ENCODE measurements at regions not wholly inside any gene's neighbourhood (a gene's known extent, or its start where the extent isn't known, plus 50 kb on each side); places are given as distances from the start of the nearest gene placed in this dataset.

GRCh38 chr2:195543902-195544894, 112.8 kb upstream of the SLC39A10 start:
- H3K9ac ChIP-seq (ENCODE audit: low read length in 3 of 3): no peak overlapping the region
- no peaks in the 10 kb centered on the region for H3K27me3 ChIP-seq (ENCODE audit: control insufficient read depth, insufficient read depth, low read length)
- intact Hi-C loops (cut with DNase I): no loop called here
- H3K9me3 ChIP-seq (ENCODE audit: control insufficient read depth in 2 of 3, insufficient read depth in 1 of 3, low read length in 3 of 3): no peaks in the 10 kb centered on the region
- H3K4me3 ChIP-seq (ENCODE audit: low read length in 3 of 3): no peak overlapping the region
- no peaks in the 10 kb centered on the region for H3K36me3 ChIP-seq (ENCODE audit: control insufficient read depth in 2 of 3, insufficient read depth in 3 of 3, low read length in 3 of 3)
- FAIRE-seq (no peak), DNase-seq (no peak)
- no peaks in the 10 kb centered on the region for H3K4me1 ChIP-seq (ENCODE audit: control insufficient read depth in 2 of 3, insufficient read depth in 2 of 3, low read depth in 1 of 3, low read length in 3 of 3)
- TF ChIP-seq CTCF (IDR thresholded peaks at IDR 0.05; ENCODE audit: borderline replicate concordance, extremely low read depth, insufficient read depth): no peak
- no peak overlapping the region for H3K27ac ChIP-seq (ENCODE audit: low read depth in 2 of 2, low read length in 2 of 2)

GRCh38 chr2:195543063-195543462, 114.0 kb upstream of the SLC39A10 start:
- Histone ChIP-seq H3K27me3 (ENCODE audit: control insufficient read depth, insufficient read depth, low read length) (no peaks in the 10 kb centered on the region), H3K9me3 (ENCODE audit: control insufficient read depth in 2 of 3, insufficient read depth in 1 of 3, low read length in 3 of 3) (no peaks in the 10 kb centered on the region), H3K9ac (ENCODE audit: low read length in 3 of 3) (no peak overlapping the region), H3K27ac (ENCODE audit: low read depth in 2 of 2, low read length in 2 of 2) (no peak overlapping the region), H3K4me1 (ENCODE audit: control insufficient read depth in 2 of 3, insufficient read depth in 2 of 3, low read depth in 1 of 3, low read length in 3 of 3) (no peaks in the 10 kb centered on the region), H3K36me3 (ENCODE audit: control insufficient read depth in 2 of 3, insufficient read depth in 3 of 3, low read length in 3 of 3) (no peaks in the 10 kb centered on the region), H3K4me3 (ENCODE audit: low read length in 3 of 3) (no peak overlapping the region)
- DNase-seq: no peak
- intact Hi-C loops (cut with DNase I): no loop called here
- TF ChIP-seq CTCF (IDR thresholded peaks at IDR 0.05; ENCODE audit: borderline replicate concordance, extremely low read depth, insufficient read depth): no peak
- FAIRE-seq: no peak

- no peak overlapping the region for H3K27ac ChIP-seq (ENCODE audit: low read depth in 2 of 2, low read length in 2 of 2)
- H3K4me3 ChIP-seq (ENCODE audit: low read length in 3 of 3): no peak overlapping the region
- DNase-seq (no peak), FAIRE-seq (no peak)
- no peaks in the 10 kb centered on the region for H3K4me1 ChIP-seq (ENCODE audit: control insufficient read depth in 2 of 3, insufficient read depth in 2 of 3, low read depth in 1 of 3, low read length in 3 of 3)
- H3K9me3 ChIP-seq (ENCODE audit: control insufficient read depth in 2 of 3, insufficient read depth in 1 of 3, low read length in 3 of 3): no peaks in the 10 kb centered on the region
- no peaks in the 10 kb centered on the region for H3K36me3 ChIP-seq (ENCODE audit: control insufficient read depth in 2 of 3, insufficient read depth in 3 of 3, low read length in 3 of 3)
- H3K27me3 ChIP-seq (ENCODE audit: control insufficient read depth, insufficient read depth, low read length): no peaks in the 10 kb centered on the region
- H3K9ac ChIP-seq (ENCODE audit: low read length in 3 of 3): no peak overlapping the region
- intact Hi-C loops (cut with DNase I): no loop called here
- no peak for TF ChIP-seq CTCF (IDR thresholded peaks at IDR 0.05; ENCODE audit: borderline replicate concordance, extremely low read depth, insufficient read depth)
Measured at GRCh38 chr2:195542067-195542466, 115.0 kb upstream of the SLC39A10 start.
